ENCODE measurements at regions not wholly inside any gene's neighbourhood (a gene's known extent, or its start where the extent isn't known, plus 50 kb on each side); places are given as distances from the start of the nearest gene placed in this dataset.

GRCh38 chr1:90613371-90613770 is 103.7 kb downstream of the BARHL2 start:
- Histone ChIP-seq H3K27ac (ENCODE audit: low read depth) (no peak overlapping the region), H3K36me3 (ENCODE audit: insufficient read depth) (no peaks in the 10 kb centered on the region), H2AFZ (no peak overlapping the region; the same call in 1 of the 2 replicates), H3F3A (replicated peaks; ENCODE audit: low read depth) (no peaks in the 10 kb centered on the region), H3K9me2 (ENCODE audit: insufficient read depth) (no peaks in the 10 kb centered on the region), H3K4me1 (ENCODE audit: insufficient read depth) (peaks cover 6% of the 10 kb centered on the region; the same call in 1 of the 2 replicates), H4K20me1 (replicated peaks; ENCODE audit: insufficient read depth) (no peaks in the 10 kb centered on the region), H3K4me2 (no peak overlapping the region), H3K79me2 (replicated peaks; ENCODE audit: insufficient read depth) (no peaks in the 10 kb centered on the region), H3K27me3 (ENCODE audit: insufficient read depth) (no peaks in the 10 kb centered on the region), H3K4me3 (no peak overlapping the region)
- Mint-ChIP-seq H3K36me3 (ENCODE audit: low read depth) (no peaks in the 10 kb centered on the region), H3K27ac (no peak overlapping the region), H3K9me3 (no peaks in the 10 kb centered on the region), H3K4me3 (no peak overlapping the region; the same call in 2 of the 3 replicates), H3K27me3 (ENCODE audit: insufficient read depth, low read depth, poor library complexity) (no peaks in the 10 kb centered on the region), H3K4me1 (peaks cover 12% of the 10 kb centered on the region; the same call in 2 of the 3 replicates)
- DNase-seq (ENCODE audit: low spot score) = no peak
- ATAC-seq = no peak
- TF ChIP-seq NANOG (IDR thresholded peaks at IDR 0.05; ENCODE audit: borderline replicate concordance) (no peak), ZNF114 (CRISPR knock-in tag; IDR thresholded peaks at IDR 0.05) (no peak), STAT1 (IDR thresholded peaks at IDR 0.05; ENCODE audit: unreplicated experiment) (no peak), EZH2phosphoT487 (IDR thresholded peaks at IDR 0.05; ENCODE audit: unreplicated experiment) (no peak), ETS1 (IDR thresholded peaks at IDR 0.05) (no peak), ZNF331 (CRISPR knock-in tag; IDR thresholded peaks at IDR 0.05; ENCODE audit: low read depth) (no peak), EZH2 (IDR thresholded peaks at IDR 0.05; ENCODE audit: low read depth, unreplicated experiment) (no peak)

GRCh38 chr1:90612033-90612432 is 105.1 kb downstream of the BARHL2 start:
- Histone ChIP-seq H3K9me2 (ENCODE audit: insufficient read depth) (no peaks in the 10 kb centered on the region), H3K4me2 (no peak overlapping the region), H3F3A (replicated peaks; ENCODE audit: low read depth) (no peaks in the 10 kb centered on the region), H3K79me2 (replicated peaks; ENCODE audit: insufficient read depth) (no peaks in the 10 kb centered on the region), H3K36me3 (ENCODE audit: insufficient read depth) (no peaks in the 10 kb centered on the region), H4K20me1 (replicated peaks; ENCODE audit: insufficient read depth) (no peaks in the 10 kb centered on the region), H3K4me1 (ENCODE audit: insufficient read depth) (peaks cover 6% of the 10 kb centered on the region; the same call in 1 of the 2 replicates), H3K27ac (ENCODE audit: low read depth) (no peak overlapping the region), H3K4me3 (no peak overlapping the region), H3K27me3 (ENCODE audit: insufficient read depth) (no peaks in the 10 kb centered on the region), H2AFZ (no peak overlapping the region)
- Mint-ChIP-seq H3K9me3 (no peaks in the 10 kb centered on the region), H3K4me3 (no peak overlapping the region), H3K36me3 (ENCODE audit: low read depth) (no peaks in the 10 kb centered on the region), H3K4me1 (peaks cover 12% of the 10 kb centered on the region; the same call in 2 of the 3 replicates), H3K27me3 (ENCODE audit: insufficient read depth, low read depth, poor library complexity) (no peaks in the 10 kb centered on the region), H3K27ac (no peak overlapping the region)
- ATAC-seq = no peak
- DNase-seq (ENCODE audit: low spot score) = no peak
- TF ChIP-seq EZH2 (IDR thresholded peaks at IDR 0.05; ENCODE audit: low read depth, unreplicated experiment) (no peak), CTCF (conservative IDR thresholded peaks at IDR 0.05; ENCODE audit: low read depth in 2 of 2) (no peak), JUNB (IDR thresholded peaks at IDR 0.05; ENCODE audit: unreplicated experiment) (no peak), NANOG (IDR thresholded peaks at IDR 0.05; ENCODE audit: borderline replicate concordance) (no peak), STAT1 (IDR thresholded peaks at IDR 0.05; ENCODE audit: unreplicated experiment) (no peak), ETS1 (IDR thresholded peaks at IDR 0.05) (no peak), ZNF462 (CRISPR knock-in tag; IDR thresholded peaks at IDR 0.05) (no peak)

Data from GM23338 (cell line).